ENCODE measurements at regions not wholly inside any gene's neighbourhood (a gene's known extent, or its start where the extent isn't known, plus 50 kb on each side); places are given as distances from the start of the nearest gene placed in this dataset.

DNA sequence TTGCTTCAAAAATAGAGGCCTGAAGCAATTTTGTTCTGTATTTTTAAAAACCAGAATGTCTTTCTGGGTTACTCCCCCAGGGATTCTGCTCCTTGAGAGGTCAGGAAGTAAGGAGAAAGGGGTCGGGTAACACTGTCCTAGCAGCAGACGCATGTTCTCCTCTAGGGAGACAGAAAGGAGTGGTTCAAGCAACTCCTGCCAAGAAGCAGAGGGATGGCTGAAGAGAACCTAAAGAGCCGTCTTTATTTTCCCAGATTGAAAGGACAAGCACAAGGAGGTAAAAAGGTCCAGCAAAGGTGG lies 58.0 kb upstream of the SLC4A11 start (continued):
- TF ChIP-seq HNRNPL (IDR thresholded peaks at IDR 0.05; ENCODE audit: low read depth, low read length) (no peak), ZNF224 (CRISPR knock-in tag; IDR thresholded peaks at IDR 0.05) (no peak), MAFF (IDR thresholded peaks at IDR 0.05; ENCODE audit: low read length) (no peak), ZNF133 (CRISPR knock-in tag; IDR thresholded peaks at IDR 0.05) (no peak), HOXB6 (CRISPR knock-in tag; IDR thresholded peaks at IDR 0.05; ENCODE audit: borderline replicate concordance) (no peak), ZNF589 (CRISPR knock-in tag; IDR thresholded peaks at IDR 0.05; ENCODE audit: low read depth) (no peak), PTTG1 (tag; IDR thresholded peaks at IDR 0.05; ENCODE audit: low read depth) (no peak), PRMT5 (CRISPR knock-in tag; IDR thresholded peaks at IDR 0.05) (no peak), DPF2 (IDR thresholded peaks at IDR 0.05) (no peak), SAFB2 (IDR thresholded peaks at IDR 0.05; ENCODE audit: borderline replicate concordance, low read depth, low read length, severe bottlenecking) (no peak), CHCHD3 (CRISPR knock-in tag; IDR thresholded peaks at IDR 0.05) (no peak), ZNF174 (CRISPR knock-in tag; IDR thresholded peaks at IDR 0.05) (no peak), KHSRP (IDR thresholded peaks at IDR 0.05) (no peak)
- TF ChIP-seq, protein P1, sequence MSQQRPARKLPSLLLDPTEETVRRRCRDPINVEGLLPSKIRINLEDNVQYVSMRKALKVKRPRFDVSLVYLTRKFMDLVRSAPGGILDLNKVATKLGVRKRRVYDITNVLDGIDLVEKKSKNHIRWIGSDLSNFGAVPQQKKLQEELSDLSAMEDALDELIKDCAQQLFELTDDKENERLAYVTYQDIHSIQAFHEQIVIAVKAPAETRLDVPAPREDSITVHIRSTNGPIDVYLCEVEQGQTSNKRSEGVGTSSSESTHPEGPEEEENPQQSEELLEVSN (IDR thresholded peaks at IDR 0.05; ENCODE audit: borderline replicate concordance in 1 of 2, extremely low read depth in 1 of 2, insufficient read depth in 1 of 2, insufficient read length in 1 of 2, low read depth in 1 of 2, low read length in 1 of 2, poor library complexity in 1 of 2, severe bottlenecking in 1 of 2), result no peak
